GM19395 (cell line): ENCODE measurements at regions not wholly inside any gene's neighbourhood (a gene's known extent, or its start where the extent isn't known, plus 50 kb on each side); places are given as distances from the start of the nearest gene placed in this dataset.

ENCODE experiments used
- ATAC-seq: cut with Tn5 transposase; IDR thresholded peaks from one replicate; pipeline ENCODE4 v1.9.1; 2021; ENCODE audit warnings: mild to moderate bottlenecking, moderate library complexity; ENCODE audit not compliant: unreplicated experiment

DNA sequence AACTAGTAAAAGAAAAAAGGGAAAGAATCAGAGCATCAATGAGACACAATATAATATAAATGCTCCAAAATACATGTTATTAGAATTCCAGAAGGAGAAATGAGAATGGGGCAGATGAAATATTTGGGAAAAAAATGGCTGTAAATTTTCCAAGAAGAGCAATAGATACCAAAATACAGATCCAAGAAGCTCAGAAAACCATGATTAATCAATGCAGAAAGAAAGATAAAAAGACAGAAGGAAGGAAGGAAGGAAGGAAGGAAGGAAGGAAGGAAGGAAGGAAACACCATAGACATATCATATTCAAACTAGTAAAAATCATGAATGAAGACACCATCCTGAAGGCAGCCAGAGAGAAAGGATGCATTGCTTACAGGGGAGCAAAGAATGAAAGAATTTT lies 920.9 kb downstream of the EFNA5 start:
- ATAC-seq, result no peak

DNA sequence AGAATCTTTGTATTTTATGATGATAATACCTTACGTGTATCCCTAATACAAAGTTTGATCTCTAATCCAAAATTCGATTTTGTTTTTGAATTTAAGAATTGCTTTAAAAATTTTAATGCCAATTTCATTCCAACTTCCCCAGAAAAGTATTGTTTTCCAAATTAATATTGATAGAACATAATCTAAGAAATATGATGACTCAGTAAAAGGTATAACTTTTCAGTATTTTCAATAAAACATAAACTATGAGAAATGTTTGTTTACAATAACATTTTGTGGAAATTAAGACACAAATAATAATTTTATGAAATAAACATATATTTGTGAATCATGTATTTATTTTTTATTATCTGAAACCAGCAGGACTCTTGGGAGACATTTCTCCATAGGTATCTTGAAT lies 931.6 kb downstream of the EFNA5 start:
- ATAC-seq, result no peak

DNA sequence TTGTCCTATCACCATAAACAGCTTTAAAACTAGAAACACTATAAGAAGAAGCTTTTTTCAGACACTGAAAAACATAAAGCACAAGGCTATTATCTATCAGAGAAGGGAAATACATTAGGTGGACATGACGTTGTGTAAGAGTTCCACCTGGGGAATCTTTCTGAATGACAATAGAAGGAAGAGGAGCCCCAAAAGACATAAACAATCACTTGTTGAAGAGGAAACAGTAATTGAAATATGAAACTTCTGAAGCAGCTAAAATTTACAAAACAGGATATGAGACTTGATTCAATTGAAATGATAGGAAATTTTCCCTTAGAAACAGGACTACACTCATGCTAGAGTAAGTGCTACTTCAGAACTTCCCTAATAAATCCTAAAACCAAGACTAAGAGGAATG lies 933.6 kb downstream of the EFNA5 start:
- ATAC-seq, result no peak

DNA sequence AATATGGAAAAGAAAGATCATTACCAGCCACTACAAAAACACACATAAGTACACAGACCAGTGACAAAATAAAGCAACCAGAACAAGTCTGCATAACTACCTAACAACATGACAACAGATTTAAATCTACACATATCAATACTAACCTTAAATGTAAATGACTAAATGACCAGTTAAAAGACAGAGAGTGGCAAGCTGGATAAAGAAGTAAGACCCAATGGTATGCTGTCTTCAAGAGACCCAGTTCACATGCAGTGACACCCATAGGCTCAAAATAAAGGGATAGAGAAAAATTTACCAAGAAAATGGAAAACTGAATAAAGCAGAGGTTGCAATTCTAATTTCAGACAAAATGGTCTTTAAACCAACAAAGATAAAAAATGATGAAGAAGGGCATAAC lies 938.1 kb downstream of the EFNA5 start:
- ATAC-seq, result no peak

DNA sequence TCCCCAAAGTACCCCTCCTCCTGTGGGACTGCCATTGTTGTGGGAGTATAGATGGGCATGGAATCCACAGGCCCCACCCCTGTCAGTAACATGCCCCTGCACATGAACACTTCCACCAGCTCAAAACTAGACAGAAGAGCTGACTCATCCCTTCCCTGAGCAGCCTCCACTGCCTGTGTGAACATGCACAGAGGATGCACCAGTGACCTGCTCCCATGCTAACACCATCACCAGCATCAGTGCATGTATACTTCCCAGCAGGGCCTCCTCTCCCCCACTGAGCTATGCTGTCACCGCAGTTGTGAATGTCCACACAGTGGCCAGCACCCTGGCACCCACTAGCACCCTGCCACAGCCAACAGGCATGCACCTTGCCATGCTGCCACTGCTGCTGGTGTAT lies 939.8 kb downstream of the EFNA5 start:
- no peak for ATAC-seq

DNA sequence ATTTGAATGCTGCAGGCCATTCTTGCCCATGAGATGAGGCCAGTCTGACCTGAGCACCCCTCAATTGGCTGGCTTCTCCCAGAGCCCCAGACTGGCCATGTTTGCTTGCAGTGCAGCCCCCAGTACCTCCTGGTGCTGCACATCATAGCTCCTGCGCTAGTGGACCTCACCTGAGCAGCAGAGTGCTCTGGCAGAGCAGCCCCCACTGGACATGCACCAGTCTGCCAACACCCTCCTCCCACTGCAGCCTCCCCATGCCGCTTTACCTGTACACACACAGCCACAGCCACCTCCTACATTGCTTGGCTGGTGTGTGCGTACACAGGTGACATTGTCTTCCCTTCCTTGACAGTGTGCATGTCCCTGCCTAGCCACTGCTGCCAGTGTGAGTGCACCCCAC lies 940.2 kb downstream of the EFNA5 start:
- no peak for ATAC-seq

DNA sequence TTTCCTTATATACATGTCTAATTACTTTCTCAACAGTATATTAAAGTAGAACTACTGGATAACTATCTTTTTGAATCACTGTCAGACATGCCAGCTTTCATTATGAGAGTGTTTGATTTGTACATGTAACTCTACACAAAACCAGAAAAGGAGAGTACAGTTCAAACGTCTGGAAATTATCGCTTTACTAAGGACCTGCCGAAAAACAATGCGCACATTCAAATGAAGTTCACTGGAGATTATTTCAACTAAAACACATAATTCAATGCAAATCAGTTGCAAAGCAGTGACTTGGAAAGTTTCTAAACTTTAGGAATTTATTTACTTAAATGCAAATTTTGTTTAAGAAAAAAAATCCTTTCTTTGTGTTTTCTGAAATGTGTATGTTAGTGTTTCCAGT lies 942.5 kb downstream of the EFNA5 start:
- no peak for ATAC-seq

DNA sequence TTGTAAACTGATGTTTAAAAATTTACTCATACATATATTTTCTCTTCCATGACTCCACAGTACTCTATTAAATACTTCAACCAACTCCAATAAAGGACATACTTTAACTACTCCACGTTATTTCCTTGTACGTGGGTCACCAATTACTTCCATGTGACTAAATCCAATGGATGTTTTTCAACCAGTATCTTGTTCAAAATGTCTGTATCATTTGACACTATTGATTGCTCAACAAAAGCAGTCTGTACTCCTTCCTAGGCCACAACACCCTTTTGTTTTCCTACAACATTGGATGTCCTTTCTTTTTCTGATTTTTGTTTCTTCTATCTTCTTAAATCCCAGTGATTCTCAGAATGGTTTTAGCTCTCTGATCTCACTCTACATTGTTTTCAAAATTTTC lies 943.7 kb downstream of the EFNA5 start:
- no peak for ATAC-seq

DNA sequence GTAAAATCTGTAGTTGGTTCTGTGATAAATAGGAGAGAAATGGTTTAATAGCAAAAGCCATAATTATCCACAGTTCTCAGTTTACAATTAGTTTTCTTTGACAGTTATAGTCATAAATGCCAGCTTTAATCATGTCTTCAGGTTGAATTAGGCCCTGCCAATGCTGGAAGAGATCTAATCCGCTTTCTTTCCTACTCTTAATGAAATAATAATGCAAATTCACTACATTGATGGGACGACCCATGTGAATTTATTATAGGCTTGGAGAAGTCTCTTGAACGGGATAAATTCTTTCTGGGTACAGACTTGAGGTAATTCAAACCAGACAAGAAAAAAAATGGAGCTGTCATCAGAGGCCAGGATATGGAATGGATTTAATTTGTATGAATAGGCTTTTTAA lies 950.4 kb downstream of the EFNA5 start:
- no peak for ATAC-seq

DNA sequence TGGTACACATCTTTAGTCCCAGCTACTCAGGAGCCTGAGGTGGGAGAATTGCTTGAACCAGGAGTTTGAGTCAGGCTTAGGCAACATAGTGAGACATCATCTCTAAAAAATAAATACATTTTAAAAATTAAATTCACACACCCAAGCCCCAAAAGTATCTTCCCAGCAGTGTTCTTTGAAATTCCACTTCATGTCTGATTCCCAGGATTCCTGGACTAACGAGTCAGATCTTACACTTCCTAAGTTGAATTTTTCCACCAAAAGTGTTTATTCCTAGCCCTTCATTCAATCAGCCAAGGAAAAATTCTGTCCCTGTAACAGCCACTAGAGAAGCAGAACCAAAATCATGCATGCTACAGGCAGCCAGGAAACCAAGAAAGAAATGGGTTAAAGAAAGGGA lies 970.9 kb downstream of the EFNA5 start:
- ATAC-seq, result no peak

DNA sequence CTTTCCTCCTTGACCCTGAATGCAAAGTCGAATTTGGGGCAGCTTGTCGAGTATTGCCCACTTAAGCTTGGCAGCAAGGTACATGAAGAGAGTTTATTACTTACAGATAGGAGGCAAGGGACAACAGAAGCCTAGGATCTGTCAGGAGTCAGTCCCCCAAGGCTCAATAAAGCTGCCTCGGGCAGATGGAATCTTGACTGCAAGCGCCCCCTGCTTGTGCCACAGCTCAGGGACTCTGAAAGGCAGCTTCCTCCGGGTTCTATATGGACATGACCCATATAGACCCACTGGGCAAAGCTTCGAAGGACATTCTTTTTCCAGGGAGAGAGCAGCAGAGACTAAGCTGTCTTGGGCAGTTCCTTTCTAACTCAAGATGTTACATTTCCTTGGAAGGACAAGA lies 971.5 kb downstream of the EFNA5 start:
- no peak for ATAC-seq

DNA sequence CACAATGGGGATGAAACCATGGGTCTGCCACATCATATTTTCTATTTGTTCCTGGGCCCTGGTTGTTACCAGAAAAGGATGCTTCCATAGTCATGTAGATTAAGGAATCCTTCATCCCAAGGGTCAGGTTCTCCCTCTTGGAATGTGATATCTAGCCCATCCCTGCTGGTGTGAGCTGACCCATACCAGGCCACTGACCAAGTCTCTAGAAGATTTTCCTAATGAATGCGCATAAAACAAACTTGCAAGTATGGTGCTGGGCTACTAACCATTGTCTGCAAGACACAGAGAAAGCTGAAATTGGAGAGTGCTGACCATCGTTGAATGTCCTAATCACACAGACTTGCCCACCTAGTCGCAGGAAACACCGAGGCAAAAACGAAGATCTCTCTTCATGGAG lies 972.6 kb downstream of the EFNA5 start:
- ATAC-seq, result no peak

DNA sequence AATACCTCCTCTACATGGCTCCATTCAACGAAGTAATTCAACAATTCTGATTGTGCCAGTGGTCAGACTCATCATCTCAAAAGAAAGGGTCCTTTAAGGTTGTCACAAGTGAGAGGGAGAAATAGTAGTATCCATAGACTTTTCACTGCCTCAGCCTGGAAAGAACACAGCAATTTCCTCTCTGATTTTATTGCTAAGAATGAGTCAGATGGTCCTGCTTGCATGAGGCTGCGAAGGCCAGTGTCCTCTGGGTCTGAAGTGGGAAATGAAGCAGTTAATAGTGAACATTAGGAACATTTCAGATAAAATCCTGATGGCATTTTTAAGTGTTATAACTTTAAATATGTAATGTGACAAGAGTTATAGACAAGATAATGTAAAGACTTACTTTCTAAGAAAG lies 979.0 kb downstream of the EFNA5 start:
- ATAC-seq, result no peak

DNA sequence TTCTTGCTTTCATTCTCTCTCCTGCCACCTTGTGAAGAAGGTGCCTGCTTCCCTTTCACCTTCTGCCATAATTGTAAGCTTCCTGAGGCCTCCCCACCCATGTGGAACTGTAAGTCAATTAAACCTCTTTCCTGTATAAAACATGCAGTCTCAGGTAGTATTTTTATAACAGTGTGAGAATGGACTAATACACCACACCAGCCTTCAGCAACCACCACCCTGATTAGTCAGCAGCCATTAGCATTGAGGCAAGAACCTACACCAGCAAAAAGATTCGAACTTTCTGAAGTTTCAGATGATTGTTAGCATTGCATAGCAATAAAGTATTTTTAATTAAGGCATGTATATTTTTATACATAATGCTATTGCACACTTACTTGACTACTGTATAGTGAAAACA lies 980.2 kb downstream of the EFNA5 start:
- ATAC-seq, result no peak

DNA sequence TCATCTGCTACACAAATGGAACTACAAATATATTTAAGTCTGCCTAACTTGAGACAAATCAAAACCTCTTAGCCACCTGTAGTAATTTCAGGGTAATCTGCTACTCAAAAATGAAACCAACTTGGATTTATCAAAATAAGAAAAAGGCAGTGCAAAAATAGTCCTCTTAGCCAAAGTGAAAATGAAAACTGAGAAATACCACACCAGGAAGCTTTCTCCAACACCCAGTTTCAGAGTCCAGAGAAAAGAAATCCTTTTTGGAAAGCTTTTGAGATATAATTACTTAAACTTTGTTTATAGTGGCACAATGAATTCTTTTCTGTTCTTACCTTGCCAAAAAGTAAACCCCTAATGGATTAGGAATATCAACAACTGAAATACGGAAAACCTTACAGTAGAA lies 990.4 kb downstream of the EFNA5 start:
- peak; percentile 83 for ATAC-seq

DNA sequence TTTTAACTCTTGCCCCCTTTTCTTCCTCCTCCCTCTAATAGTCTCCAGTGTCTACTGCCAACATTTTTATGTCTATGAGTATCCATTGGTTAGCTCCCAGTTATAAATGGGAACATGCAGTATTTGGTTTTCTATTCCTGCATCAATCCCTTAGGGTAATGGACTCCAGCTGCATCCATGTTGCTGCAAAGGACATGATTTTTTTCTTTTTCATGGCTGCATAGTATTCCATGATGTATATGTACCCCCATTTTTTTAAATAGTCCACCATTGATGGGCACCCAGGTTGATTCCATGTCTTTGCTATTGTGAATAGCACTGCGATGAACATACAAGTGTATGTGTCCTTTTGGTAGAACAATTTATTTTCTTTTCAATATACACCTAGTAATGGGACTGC lies 993.7 kb downstream of the EFNA5 start:
- ATAC-seq, result no peak

DNA sequence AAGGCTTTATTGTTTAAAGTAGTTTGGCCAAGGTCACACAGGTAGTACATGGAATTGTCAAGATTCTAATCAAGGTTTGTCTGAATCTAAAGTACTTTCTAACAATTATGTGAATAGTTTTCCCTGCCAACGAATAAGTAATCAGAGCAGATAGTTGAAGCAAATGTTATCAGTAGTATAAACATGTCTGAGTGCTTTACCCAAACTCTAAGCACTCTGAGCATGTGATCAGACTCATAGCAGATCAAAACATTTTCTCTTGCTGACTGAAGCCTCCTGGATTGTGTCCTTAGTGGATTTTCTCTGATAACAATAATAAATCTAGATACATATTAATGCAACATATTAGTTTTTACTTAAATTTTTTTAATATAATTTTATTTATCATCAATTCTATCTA lies 995.0 kb downstream of the EFNA5 start:
- no peak for ATAC-seq

DNA sequence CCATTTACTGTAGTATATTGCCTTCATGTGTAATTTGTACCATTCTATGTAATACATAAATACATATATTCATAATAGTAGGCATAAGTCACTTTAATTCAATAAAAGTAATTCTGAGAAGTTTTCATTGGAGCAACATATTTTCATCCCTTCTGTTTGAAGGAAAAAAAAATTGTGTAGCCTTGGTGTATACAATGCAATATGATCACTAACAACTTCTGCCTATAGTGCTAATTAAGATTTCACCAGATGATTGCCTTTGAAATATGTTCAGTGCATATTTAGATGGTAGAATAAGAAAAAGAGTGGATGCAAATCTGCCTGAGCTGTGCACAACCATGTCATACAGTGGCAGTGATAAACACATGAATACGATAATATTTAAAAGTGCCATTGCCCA lies 996.8 kb downstream of the EFNA5 start:
- ATAC-seq, result no peak

DNA sequence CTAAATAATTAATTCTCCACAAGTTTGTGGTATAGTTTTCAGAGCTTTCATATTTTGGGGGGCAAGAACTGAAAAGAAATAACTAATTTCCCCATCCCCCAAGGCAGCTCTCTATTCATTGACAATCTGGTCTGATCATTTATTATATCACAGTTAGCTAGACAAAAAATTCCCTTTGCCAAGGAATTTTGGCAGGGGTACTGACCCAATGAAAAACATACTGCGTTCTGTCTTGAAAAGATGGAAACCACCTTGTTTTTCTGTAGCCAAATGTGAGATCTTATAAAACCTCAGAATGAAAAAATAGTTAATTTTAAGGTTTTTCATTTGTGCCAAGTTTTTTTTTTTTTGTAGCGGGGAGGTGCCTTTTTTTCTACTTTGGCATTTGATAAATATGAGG lies 1008.9 kb downstream of the EFNA5 start:
- no peak for ATAC-seq

DNA sequence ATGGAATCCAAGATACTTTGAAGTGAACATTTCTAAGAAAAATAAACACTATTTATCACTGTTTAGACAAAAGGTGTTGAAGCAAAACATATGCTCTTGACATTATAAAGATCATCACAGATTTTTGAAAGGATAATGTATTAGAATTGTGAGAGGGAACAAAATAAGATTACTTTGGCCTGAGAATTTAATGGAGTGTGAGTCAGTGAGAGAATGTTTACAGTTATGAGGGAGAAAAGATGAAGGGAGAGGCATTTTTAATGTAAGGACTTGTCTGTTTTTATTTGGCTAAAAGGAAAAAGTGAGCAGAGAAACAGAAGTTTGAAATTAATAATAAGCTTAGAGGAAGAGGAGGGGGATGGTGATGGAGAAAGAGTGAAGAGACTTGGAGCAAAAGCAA lies 1010.1 kb downstream of the EFNA5 start:
- no peak for ATAC-seq

DNA sequence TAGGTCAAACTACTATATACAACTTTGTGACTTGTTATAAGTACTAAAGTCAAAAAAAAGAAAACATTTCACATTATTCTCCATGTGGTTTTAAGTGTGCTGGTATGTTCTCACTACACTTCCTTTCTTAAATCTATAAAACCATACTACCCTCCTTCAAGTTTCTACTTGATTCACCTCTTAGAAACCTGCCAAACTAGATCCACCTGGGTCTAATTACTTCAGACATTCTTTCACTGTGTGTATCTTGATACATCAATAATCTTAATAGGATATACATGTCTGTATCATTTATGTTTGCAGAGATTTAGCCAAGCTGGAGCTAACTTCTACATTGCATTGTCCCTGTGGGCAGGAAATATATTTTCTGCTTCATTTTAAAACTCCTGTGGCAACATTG lies 1012.6 kb downstream of the EFNA5 start:
- no peak for ATAC-seq

DNA sequence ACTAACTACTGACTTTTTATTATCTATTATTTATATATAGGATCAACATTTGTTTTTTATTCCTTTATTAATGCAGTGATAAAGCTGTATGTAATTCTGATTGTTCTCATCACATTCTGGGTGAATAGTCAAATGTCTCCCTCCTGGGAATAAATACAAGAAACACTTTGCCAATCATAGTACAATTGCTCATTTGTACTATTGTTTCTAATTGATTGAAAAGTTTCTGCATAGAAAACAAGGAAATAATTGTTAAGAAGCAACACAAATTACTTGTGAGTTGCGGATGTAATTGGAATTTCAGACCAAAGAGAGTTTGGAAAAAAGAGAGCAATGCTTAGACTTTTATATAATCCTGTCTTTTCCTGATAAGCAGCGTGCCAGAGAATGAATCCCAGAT lies 1013.9 kb downstream of the EFNA5 start:
- no peak for ATAC-seq

DNA sequence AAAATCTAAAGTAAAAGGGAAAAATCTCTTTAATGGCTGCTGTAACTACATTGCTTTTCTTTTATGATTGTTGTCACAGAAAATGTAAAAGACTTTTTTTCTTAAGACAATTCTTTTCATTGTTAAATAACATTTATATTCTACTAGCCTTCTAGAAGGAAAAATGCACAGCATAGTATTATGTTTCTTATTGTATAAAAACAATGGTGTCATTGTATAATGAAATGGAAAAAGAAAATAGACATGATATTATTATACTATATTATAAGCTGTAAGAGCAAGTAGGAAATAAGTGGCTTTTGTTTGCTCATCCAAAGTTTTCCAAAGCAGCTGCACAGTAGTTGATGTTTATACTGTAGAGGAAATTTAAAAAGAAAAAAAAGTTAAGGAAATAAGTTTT lies 1021.7 kb downstream of the EFNA5 start:
- no peak for ATAC-seq

DNA sequence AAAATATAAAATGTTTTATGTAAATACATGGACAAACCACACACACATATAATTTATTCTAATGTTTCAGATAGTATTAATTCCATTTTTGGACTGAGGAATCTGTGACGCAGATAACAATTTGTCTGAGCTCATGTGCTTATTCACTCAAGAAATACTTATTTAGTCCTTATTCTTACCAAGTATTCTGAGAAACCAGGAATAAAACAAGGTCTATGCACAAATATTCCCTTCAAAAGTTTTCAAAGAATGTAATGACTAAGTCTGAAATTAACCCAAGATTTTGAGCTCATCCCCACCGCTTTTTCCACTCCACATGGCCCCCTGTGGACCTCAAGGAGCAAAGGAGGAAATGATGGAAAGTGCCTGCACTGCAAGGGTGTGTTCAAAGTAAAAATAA lies 1022.3 kb downstream of the EFNA5 start:
- no peak for ATAC-seq
